DMS 273 (cell line): ENCODE measurements at regions not wholly inside any gene's neighbourhood (a gene's known extent, or its start where the extent isn't known, plus 50 kb on each side); places are given as distances from the start of the nearest gene placed in this dataset.
"Not testable (repeated sequence)": the region's sequence is repeated elsewhere in the genome, so short reads cannot be mapped to it uniquely, and the experiment has no call there.

Source experiments
- DNase-seq: peaks from one replicate; lab custom pipeline; 2025; ENCODE audit not compliant: unreplicated experiment; lab: John Stamatoyannopoulos, UW

DNA sequence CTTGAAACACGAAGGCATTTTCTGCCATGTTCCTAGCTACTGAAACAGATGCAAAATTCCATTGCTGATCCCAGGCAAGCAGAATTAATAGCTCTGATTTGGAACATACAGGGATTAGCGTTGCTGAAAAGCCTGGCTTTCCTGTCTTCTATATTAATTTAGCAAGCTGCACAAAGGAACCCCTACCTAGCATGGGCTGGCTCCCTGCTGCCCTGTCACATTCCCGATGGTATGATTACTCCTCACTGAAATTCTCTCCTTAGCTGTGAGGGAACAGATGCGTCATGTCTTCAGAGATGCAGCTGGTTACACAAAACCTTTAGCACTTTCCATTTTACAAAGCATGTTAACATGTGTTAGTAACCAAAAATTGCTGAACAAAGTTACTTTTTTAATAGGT, 878.9 kb downstream of the TYW1 start:
- no peak for DNase-seq

DNA sequence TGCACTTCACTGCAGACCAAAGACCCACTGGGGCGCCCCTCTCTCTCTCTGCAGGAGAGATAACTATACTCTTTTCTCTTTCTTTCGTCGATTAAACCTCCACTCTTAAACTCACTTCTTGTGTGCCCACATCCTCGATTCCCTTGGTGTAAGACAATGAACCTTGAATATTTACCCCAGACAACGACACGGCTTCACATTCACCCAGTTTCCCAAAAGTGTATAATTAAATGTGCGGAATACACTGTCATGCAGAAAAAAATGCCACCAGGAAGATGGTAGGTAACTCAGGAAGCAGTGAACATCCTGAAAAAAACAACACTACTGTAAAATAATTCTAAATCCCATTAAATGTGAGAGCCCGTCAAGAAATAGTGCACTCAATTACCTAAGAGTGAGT, 882.2 kb downstream of the TYW1 start:
- no peak for DNase-seq

DNA sequence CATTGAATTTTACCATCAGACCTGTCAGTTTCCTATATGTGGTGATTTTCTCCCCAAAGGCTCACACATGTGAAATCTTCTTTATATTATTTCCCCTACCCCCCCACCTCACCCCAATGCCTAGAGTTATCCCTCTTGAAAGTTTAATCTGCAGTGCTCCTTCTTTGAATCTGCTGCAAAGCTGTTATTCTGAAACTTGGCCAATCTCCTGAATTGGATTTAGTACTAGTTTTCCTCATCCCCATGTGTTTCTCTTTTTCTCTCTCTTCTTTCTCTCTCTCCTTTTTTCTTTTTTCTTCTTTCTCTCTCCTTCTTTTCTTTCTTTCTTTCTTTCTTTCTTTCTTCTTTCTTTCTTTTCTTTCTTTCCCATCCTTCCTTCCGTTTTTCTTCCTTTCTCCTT, 886.2 kb downstream of the TYW1 start:
- DNase-seq, result no peak

DNA sequence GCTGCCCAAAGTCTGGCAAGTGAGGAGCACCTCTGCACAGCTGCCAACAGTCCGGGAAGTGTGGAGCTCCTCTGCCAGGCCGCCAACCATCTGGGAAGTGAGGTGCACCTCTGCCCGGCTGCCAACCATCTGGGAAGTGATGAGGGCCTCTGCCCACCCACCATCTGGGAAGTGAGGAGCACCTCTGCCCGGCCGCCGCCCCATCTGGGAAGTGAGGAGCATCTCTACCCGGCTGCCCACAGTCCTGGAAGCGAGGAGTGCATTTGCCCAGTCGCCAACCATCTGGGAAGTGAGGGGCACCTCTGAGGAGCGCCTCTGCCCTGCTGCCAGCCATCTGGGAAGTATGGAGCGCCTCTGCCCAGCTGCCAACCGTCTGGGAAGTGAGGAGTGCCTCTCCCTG, 893.7 kb downstream of the TYW1 start:
- no peak for DNase-seq

DNA sequence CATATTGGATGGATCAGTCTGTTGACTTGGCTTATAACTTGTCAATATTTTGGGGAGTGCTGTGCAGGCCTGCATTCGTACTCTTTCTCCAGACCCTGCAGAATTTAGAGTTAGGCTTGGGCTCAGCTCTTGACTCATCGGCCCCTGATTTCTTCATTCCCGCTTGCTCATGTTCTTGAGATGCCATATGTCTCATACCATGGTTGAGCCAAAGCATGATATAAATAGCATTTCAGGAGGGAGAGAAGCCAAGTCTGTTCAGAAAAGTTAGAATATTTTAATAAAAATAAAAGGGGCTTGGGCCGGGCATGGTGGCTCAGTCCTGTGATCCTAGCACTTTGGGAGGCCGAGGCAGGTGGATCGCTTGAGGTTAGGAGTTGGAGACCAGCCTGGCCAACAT, 898.1 kb downstream of the TYW1 start:
- no peak for DNase-seq

DNA sequence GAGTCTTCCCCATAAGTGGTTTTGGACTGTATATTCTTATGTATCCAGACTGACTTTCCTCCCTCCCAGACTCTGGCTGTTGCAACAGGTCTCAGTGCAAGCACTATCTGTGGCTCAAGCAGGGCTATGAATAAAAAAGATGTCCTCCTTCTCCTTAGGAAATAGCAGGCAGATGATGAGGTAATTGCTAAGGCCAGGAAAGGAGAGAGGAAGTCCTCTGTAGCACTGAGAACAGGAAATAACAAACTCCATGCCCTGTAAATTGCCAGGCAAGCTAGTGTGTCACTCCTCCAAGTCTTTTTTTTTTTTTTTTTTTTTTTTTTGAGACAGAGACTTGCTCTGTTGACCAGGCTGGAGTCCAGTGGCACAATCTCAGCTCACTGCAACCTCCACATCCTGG, 900.1 kb downstream of the TYW1 start:
- no peak for DNase-seq

DNA sequence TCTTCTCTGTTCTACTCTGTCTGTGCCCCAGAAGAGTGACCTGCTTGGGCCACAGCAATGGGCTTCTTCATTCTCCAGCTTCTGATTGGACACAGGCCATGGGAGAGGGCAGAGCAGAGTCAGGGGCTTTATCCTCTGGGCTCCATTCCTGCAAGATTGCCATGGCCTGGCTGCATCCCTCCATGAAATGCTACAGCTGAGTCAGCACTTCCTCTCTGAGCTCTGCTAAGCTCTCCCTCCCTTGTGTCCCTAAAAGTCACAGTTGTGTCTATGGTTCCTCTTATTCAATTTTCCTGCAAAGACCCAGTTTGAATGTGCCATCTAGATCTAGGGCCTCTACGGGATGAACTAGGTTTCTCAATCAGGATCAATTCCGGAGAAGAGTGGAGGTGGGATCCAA, 903.8 kb downstream of the TYW1 start:
- no peak for DNase-seq

DNA sequence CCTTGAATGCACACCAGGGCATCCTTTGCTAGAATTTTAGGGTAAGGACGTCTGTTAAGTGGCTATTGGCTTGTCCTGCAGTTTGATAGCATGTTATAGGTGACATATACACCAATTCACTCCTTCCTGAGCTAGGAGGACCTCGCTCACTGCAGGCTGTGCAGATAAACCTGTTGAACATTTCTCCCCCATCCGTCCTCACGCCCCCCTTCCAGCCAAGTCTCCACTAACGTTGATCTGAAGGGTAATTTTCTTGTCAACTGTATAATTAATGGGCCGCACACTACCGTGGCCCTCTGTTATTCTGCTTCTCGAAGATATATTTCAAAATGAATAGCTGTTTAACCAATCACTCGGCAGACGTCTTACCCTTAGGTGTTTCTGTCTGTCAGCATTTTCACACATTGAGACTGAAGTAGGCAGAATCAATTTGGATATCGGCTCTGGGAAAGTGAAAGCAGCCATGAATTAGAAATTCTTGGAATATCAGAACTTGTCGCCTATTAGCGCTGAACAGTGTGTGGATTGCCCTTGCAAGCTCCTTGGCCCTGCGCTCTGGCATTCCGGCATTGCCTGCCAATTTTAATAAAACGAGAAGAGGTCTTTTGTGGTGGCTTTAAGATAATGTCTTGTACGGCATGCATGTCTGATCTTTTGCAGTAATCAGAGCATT, 905.3 kb downstream of the TYW1 start:
- no peak for DNase-seq

DNA sequence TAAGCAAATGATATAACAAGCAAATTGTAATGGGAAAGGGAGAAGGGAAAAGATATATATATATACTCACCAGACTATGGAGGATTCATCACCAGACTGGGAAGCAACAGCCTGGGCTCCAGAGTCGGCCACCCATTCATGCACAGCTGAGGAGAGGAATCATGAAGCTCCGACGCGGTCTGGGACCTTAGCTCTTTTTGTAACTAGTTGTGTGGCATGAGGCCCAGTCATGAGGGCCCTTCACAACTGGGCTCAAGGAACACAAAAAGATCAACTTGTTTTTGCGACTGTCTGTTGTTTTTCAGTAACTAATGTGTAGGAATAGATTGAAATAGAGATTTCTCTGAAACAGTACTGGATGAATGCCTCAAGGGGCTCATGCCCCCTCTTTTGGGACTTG, 911.2 kb downstream of the TYW1 start:
- no peak for DNase-seq

DNA sequence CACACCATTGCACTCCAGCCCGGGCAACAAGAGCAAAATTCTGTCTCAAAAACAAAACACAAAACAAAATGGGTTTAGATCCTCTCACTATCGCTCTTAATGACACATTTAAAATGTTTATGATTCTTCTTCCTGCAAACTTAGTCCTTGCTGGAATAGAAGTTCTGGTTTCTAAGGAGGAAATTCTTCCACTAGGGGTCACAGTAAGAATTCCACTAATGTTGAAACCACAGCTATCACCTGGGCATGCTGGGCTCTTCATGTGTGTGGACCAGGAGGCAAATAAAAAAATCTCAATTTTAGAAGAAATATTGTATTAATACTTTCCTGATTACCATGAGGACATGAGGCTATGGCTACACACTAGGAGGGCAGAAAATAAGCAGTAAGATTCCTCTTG, 915.8 kb downstream of the TYW1 start:
- no peak for DNase-seq

DNA sequence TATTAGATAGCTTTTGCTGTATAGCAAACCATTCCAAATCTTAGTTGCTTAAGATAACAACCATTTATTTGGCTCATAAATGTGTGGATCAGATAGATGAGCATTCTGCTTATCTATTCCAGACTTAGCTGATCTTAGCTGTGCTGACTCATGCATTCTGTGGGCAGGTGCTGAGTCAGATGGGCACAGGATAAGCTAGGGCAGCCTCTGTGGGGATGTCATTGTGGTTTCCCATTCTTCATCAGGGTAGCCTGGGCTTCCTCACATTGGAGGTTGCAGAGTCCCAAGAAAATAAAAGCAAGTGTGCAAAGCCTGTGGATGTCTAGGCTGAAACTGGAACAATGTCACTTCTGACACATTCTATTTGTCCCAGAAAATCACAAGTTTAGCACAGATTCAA, 917.0 kb downstream of the TYW1 start:
- no peak for DNase-seq

DNA sequence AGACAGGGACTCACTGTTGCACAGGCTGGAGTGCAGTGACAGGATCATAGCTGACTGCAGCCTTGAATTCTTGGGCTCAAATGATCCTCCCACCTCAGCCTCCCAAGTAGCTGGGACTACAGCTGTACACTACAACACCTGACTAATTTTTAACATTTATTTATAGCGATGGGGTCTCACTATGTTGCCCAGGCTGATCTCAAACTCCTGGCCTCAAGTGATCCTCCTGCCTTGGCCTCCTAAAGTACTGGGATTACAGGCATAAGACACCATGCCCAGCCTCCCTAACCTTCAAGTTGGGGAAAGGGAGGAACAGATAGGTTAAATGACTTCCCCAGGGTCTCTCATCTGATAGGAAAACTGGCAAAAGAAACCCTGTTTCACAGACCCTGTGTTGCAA, 919.5 kb downstream of the TYW1 start:
- not testable (repeated sequence) for DNase-seq

DNA sequence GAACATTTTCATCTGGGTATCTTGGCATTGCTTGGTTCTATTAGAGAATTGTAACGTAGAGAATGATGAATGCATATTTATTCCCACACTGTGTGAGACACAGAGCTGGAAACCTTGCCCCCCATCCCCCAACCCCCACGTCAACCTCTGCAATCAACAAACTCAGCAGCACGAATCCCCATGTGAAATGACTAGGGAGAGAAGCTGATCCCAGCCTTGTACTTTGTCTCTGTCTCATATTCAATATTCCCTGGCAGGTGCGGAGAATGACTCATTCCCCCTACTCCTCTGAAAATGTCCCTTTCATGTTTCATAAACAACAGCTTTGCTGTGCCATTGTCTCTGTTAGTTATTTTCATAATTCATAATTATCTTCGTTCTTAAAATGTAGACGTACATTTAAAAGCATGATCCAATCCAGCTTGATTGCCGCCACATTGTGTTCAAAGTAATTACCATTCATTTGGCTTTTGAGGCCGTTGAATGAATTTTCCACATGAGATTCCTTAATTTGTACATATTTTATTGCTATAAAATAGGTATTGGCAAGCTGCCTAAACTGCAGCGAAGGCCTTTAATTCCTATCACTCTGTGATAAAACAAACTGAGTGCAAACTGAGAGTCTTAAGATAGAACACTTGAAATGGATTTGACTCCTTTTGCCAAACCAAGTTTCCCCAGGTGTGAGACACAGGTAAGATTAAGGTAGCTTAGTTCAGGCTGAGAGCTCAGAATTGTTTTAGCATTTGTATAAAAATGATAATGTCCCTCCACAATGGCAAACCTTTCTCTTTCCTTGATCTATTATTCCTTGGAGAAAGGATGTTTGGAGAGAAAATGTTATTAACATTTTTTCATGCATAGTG, 920.2 kb downstream of the TYW1 start:
- no peak for DNase-seq

DNA sequence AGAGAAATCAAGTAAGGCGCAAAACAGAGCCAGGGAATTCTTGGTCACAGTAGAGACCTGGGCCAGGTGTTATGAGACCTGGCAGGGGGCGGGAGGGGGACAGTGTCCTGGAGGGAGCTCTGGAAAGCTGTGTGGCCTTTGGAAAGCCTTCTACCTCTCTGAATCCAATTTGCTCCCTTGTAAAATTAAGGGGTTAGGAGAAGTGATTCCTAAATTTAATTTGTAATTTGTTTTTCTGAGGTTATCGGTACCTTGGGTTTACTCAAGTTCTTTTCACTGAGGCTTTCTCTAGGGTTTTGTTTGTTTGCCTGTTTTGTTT, 920.8 kb downstream of the TYW1 start:
- DNase-seq, result no peak

DNA sequence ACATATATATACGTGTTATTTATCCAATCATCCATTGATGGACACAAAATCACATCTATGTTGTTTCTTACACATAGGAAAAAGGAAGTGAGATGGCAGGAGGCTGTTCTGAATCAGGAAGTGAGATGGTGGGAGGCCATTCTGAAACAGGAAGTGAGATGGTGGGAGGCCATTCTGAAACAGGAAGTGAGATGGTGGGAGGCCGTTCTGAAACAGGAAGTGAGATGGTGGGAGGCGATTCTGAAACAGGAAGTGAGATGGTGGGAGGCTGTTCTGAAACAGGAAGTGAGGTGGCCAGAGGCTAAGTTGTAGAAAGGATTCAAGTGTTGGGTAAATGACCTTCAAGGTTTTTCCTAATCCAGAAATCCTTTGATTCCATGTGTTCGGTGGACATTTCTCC, 921.5 kb downstream of the TYW1 start:
- peak; percentile 51 for DNase-seq

DNA sequence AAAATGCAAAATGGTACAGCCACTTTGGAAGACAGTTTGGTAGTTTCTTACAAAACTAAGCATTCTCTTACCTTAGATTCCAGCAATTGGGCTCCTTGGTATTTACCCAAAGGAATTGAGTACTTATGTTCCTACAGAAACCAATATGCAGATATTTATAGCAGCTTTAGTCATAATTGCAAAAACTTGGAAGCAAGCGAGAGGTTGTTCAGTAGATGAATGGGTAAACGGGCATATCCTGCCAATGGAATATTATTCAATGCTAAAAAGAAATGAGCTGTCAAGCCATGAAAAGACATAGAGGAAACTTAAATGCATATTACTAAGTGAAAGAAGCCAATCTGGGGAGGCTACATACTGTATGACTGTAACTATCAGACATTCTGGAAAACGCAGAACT, 926.7 kb downstream of the TYW1 start:
- DNase-seq, result no peak

DNA sequence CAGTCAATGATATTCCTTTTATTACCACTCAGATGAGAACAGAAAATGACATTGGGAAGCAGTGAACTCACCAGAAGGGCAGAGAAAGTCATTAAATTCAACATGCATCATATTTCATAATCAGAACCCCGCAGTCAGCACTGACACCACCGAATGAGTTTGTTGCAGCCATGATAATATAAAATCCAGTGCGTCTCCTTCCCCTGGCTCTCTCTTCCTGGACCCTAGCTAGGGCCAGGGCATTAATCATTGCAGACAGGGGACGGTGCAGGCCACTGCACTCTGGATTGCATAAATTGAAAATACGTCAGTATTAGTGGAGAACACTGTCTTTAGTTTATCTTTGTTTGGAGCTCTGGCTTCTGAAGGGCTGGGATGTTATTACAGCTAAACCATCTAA, 931.5 kb downstream of the TYW1 start:
- DNase-seq, result no peak

DNA sequence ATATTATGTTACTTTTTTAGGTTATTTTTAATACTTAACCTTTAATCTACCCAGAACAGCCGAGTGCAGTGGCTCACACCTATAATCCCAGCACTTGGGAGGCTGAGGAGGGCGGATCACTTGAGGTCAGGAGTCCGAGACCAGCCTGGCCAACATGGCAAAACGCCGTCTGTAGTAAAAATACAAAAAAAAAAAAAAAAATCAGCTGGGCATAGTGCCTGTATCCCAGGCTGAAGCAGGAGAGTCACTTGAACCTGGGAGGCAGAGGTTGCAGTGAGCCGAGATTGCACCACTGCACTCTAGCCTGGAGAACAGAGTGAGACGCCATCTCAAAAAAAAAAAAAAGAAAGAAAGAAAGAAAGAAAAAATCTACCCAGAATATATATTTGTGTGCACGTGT, 939.8 kb downstream of the TYW1 start:
- DNase-seq, result not testable (repeated sequence)

DNA sequence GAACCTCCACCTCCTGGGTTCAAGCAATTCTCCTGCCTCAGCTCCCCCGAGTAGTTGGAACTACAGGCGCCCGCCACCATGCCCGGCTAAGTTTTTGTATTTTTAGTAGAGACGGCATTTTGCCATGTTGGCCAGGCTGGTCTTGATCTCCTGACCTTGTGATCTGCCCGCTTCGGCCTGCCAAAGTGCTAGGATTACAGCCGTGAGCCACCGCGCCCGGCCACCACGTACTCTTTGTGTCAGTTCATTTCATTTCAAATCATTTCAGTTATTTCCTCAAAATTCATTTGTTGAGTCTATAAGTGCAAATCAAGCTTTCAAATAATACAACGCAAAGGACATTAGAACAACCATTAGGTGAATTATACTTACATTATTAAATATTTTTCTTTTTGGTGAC, 943.8 kb downstream of the TYW1 start:
- no peak for DNase-seq

DNA sequence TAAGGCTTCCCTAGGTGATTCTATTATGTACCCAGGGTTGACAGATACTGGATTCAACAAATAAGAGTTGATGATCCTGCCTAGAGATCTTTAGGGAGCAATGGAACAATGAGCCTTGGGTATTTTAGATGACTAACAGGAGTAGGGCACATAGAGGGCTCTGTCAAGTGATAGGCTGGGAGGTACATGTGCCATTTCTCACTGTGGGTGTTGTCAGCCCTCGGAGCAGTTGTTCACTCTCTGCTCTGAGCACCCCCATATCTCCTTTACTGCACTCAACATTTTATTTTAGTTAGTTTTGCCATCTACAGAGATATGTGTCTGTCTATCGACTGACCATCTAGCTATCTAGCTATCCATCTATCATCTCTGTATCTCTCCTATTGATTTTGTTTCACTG, 950.6 kb downstream of the TYW1 start:
- DNase-seq, result no peak

DNA sequence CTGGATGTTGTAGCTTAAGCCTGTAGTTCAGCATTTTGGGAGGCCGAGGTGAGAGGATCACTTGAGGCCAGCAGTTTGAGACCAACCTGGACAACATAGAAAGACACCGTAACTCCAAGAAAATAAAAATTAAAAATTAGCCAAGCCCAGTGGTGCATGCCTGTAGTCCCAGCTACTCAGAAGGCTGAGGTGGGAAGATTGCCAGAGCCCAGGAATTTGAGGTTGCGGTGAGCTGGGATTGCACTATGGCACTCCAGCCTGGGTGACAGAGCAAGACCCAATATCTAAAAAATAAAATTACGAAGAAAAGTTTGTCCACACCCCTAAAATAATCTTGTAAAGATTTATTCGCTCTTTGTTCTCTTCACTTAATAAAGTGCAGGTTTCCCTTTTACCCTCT, 951.0 kb downstream of the TYW1 start:
- no peak for DNase-seq

DNA sequence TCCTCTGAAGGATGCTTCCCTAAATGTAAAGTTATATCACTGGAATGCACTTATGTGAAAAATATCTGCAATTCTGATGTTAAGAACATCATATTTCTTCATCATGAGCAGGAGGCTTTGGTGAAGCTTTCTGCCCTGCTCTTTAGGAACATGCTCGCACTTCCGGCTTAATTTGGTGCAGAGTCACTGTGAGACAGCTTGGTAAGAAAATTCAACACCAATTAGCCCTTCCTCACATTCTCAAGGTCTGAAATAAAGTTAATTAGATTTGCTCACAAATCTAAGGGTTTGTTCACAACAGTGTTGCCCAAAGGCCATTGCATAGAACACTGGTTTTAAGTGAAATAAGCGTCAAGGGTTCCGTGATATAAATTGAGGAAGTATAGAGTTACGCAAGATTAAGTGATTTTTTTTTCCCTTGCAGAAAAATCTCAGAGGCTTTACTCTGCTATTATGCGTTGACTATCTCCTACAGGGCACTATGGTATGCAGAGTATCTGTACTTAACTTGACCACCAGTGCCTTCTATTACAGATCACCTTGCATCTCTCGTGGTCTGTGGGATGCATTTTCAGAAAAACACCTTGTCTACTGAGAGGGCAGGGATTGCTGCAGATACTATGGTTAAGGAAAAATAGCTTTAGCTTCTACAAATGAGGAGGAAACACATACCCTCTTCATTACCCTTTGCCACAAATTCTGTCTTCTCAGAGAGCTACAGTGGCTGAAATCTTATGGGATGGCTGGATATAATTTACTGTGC, 953.9 kb downstream of the TYW1 start:
- DNase-seq, result no peak
